Fibroblast of lung (primary cell): ENCODE measurements at regions not wholly inside any gene's neighbourhood (a gene's known extent, or its start where the extent isn't known, plus 50 kb on each side); places are given as distances from the start of the nearest gene placed in this dataset.

Experiments
- DNase-seq, 2 donors: peaks; one replicate each; pipeline versions ENCODE4 v3.0.0 to v3.0.0-alpha.2; 2010; ENCODE audit warnings: low read depth in 2 of 2
- H2AFZ ChIP-seq: 2 replicates; pipeline ENCODE4 v1.5.1; 2012; ENCODE audit warnings: low read length, control low read depth, inconsistent platforms
- H3K27ac ChIP-seq: 2 replicates; pipeline ENCODE4 v1.5.1; 2011; ENCODE audit warnings: low read length, control low read depth; ENCODE audit not compliant: insufficient read depth
- H3K27me3 ChIP-seq: 2 replicates; pipeline ENCODE4 v1.5.1; 2011; ENCODE audit warnings: mild to moderate bottlenecking, low read length; ENCODE audit not compliant: control insufficient read depth, insufficient read depth
- H3K36me3 ChIP-seq: 2 replicates; pipeline ENCODE4 v1.5.1; 2011; ENCODE audit warnings: low read length; ENCODE audit not compliant: control insufficient read depth, insufficient read depth
- H3K4me1 ChIP-seq: 2 replicates; pipeline ENCODE4 v1.5.1; 2011; ENCODE audit warnings: low read length; ENCODE audit not compliant: control insufficient read depth, insufficient read depth; ENCODE audit errors: extremely low read depth
- H3K4me2 ChIP-seq: 2 replicates; pipeline ENCODE4 v1.5.1; 2011; ENCODE audit warnings: low read length, control low read depth; ENCODE audit not compliant: insufficient read depth; ENCODE audit errors: extremely low read depth
- H3K4me3 ChIP-seq, 4 experiments: fragments of 200-600 bp in 1 of 4; sonication (generic) in 1 of 4; replicated peaks in 1 of 4; 2 replicates each; pipeline ENCODE4 v1.5.1; 2011 to 2016; ENCODE audit warnings: low read length in 4 of 4, low read depth in 3 of 4, mild to moderate bottlenecking in 3 of 4, control low read depth in 2 of 4, inconsistent platforms in 1 of 4, mixed read lengths in 1 of 4; ENCODE audit not compliant: insufficient read depth in 1 of 4; ENCODE audit errors: control extremely low read depth in 1 of 4
- H3K79me2 ChIP-seq: 2 replicates; pipeline ENCODE4 v1.5.1; 2012; ENCODE audit warnings: mild to moderate bottlenecking, low read length, inconsistent platforms; ENCODE audit not compliant: control insufficient read depth, insufficient read depth
- H3K9ac ChIP-seq: 2 replicates; pipeline ENCODE4 v1.5.1; 2011; ENCODE audit warnings: mild to moderate bottlenecking, low read length, control low read depth; ENCODE audit not compliant: insufficient read depth
- H3K9me3 ChIP-seq: 2 replicates; pipeline ENCODE4 v1.5.1; 2012; ENCODE audit warnings: low read depth, low read length; ENCODE audit not compliant: control insufficient read depth, insufficient read depth
- H4K20me1 ChIP-seq: 2 replicates; pipeline ENCODE4 v1.5.1; 2011; ENCODE audit warnings: low read length; ENCODE audit not compliant: control insufficient read depth, insufficient read depth; ENCODE audit errors: extremely low read depth
- CTCF ChIP-seq, 2 donors: IDR thresholded peaks in 1 of 2; conservative IDR thresholded peaks in 1 of 2; 1 replicate in 1 of 2; 2 replicates in 1 of 2; pipeline ENCODE4 v1.5.1; 2011 to 2012; ENCODE audit warnings: low read length in 2 of 2, control low read depth in 1 of 2, inconsistent platforms in 1 of 2, low read depth in 1 of 2, mild to moderate bottlenecking in 1 of 2
- EZH2 ChIP-seq: IDR thresholded peaks from 2 replicates; pipeline ENCODE4 v1.5.1; 2012; ENCODE audit warnings: low read length, control low read depth, mild to moderate bottlenecking; ENCODE audit errors: missing control alignments

GRCh38 chr12:127496255-127496654 lies 770.7 kb upstream of the TMEM132C start:
- Histone ChIP-seq H2AFZ (no peak overlapping the region), H3K9me3 (no peaks in the 10 kb centered on the region), H3K79me2 (no peaks in the 10 kb centered on the region), H3K27ac (no peak overlapping the region), H3K4me1 (no peaks in the 10 kb centered on the region), H3K4me3 (no peak overlapping the region), H3K27me3 (no peaks in the 10 kb centered on the region), H4K20me1 (no peaks in the 10 kb centered on the region), H3K9ac (no peak overlapping the region), H3K36me3 (no peaks in the 10 kb centered on the region), H3K4me2 (no peak overlapping the region)
- TF ChIP-seq EZH2, result no peak
- no peak for TF ChIP-seq CTCF (conservative IDR thresholded peaks at IDR 0.05 in 1 of 2, IDR thresholded peaks at IDR 0.05 in 1 of 2; ENCODE audit: low read depth in 1 of 2, low read length in 2 of 2)
- DNase-seq, result no peak

GRCh38 chr12:127500512-127501035 lies 766.4 kb upstream of the TMEM132C start:
- Histone ChIP-seq H3K4me2 (no peak overlapping the region), H2AFZ (no peak overlapping the region)
- TF ChIP-seq EZH2 (no peak), CTCF (conservative IDR thresholded peaks at IDR 0.05 in 1 of 2, IDR thresholded peaks at IDR 0.05 in 1 of 2; ENCODE audit: low read depth in 1 of 2, low read length in 2 of 2) (no peak)

GRCh38 chr12:127501916-127502315 lies 765.1 kb upstream of the TMEM132C start:
- Histone ChIP-seq H3K27ac (no peak overlapping the region), H2AFZ (no peak overlapping the region), H3K4me2 (no peak overlapping the region), H3K79me2 (no peaks in the 10 kb centered on the region), H3K9ac (no peak overlapping the region), H4K20me1 (no peaks in the 10 kb centered on the region), H3K4me3 (no peak overlapping the region), H3K36me3 (no peaks in the 10 kb centered on the region), H3K9me3 (no peaks in the 10 kb centered on the region), H3K4me1 (no peaks in the 10 kb centered on the region), H3K27me3 (no peaks in the 10 kb centered on the region)
- TF ChIP-seq CTCF (conservative IDR thresholded peaks at IDR 0.05 in 1 of 2, IDR thresholded peaks at IDR 0.05 in 1 of 2; ENCODE audit: low read depth in 1 of 2, low read length in 2 of 2) (no peak), EZH2 (no peak)
- no peak for DNase-seq

More at GRCh38 chr12:127500512-127501035, 766.4 kb upstream of the TMEM132C start:
- H3K9ac ChIP-seq, result no peak overlapping the region
- no peak overlapping the region for H3K4me3 ChIP-seq
- H4K20me1 ChIP-seq, result no peaks in the 10 kb centered on the region
- no peaks in the 10 kb centered on the region for H3K79me2 ChIP-seq
- no peaks in the 10 kb centered on the region for H3K36me3 ChIP-seq
- H3K27me3 ChIP-seq, result no peaks in the 10 kb centered on the region
- H3K27ac ChIP-seq, result no peak overlapping the region
- no peak for DNase-seq
- H3K9me3 ChIP-seq, result no peaks in the 10 kb centered on the region
- H3K4me1 ChIP-seq, result no peaks in the 10 kb centered on the region
